GM12891 (cell line): ENCODE measurements at regions not wholly inside any gene's neighbourhood (a gene's known extent, or its start where the extent isn't known, plus 50 kb on each side); places are given as distances from the start of the nearest gene placed in this dataset.

Experiments used
- PAX5 ChIP-seq: IDR thresholded peaks from 2 replicates; pipeline ENCODE4 v1.6.1; 2011; ENCODE audit warnings: low read length, moderate library complexity, mild to moderate bottlenecking; ENCODE audit not compliant: insufficient read depth, severe bottlenecking
- POLR2A ChIP-seq: IDR thresholded peaks from 2 replicates; pipeline ENCODE4 v1.6.1; 2011; ENCODE audit warnings: low read depth, low read length, control low read depth
- POLR2AphosphoS5 ChIP-seq: IDR thresholded peaks from 2 replicates; pipeline ENCODE4 v1.6.1; 2011; ENCODE audit warnings: low read depth, low read length, control low read depth

- TF ChIP-seq POLR2A, result no peak
- TF ChIP-seq POLR2AphosphoS5, result no peak
- TF ChIP-seq PAX5, result no peak
These were observed 327.8 kb downstream of the CENPW start for GRCh38 chr6:126667728-126668127.
